Right lobe of liver (tissue), 6 donors: ENCODE measurements at regions not wholly inside any gene's neighbourhood (a gene's known extent, or its start where the extent isn't known, plus 50 kb on each side); places are given as distances from the start of the nearest gene placed in this dataset.

Experiments used
- ATAC-seq, 4 donors: fragments of 200-7000 bp; cut with Tn5 transposase; one replicate each; pipeline ENCODE4 v1.9.1; 2020; ENCODE audit warnings: mild to moderate bottlenecking in 4 of 4, moderate library complexity in 4 of 4
- DNase-seq, 3 donors: peaks; one replicate each; pipeline ENCODE4 v3.0.0-alpha.2; 2020
- H3K27ac ChIP-seq, 3 donors: fragments of 200-600 bp; one replicate each; pipeline ENCODE4 v1.8.0; 2022
- H3K27me3 ChIP-seq, 2 donors: fragments of 200-600 bp; one replicate each; pipeline ENCODE4 v1.8.0; 2022
- H3K36me3 ChIP-seq, 4 donors: fragments of 200-600 bp; sonication (generic) in 1 of 4; one replicate each; pipeline versions ENCODE4 v1.5.1 to v1.8.0; 2017 to 2022; ENCODE audit warnings: control low read depth in 1 of 4
- H3K4me1 ChIP-seq, 4 donors: fragments of 200-600 bp; sonication (generic) in 1 of 4; one replicate each; pipeline versions ENCODE4 v1.5.1 to v1.8.0; 2017 to 2022; ENCODE audit warnings: control low read depth in 1 of 4
- H3K4me3 ChIP-seq, 3 donors: fragments of 200-600 bp; one replicate each; pipeline ENCODE4 v1.8.0; 2022
- H3K9me3 ChIP-seq, 4 donors: fragments of 200-600 bp; sonication (generic) in 1 of 4; one replicate each; pipeline versions ENCODE4 v1.5.1 to v1.8.0; 2017 to 2022; ENCODE audit warnings: control low read depth in 1 of 4
- CTCF ChIP-seq, 4 donors: fragments of 200-600 bp in 3 of 4; fragments of 450-650 bp in 1 of 4; IDR thresholded peaks; one replicate each; pipeline versions ENCODE4 v1.5.1 to v1.8.0; 2016 to 2022; ENCODE audit warnings: antibody characterized with exemption in 4 of 4, mild to moderate bottlenecking in 2 of 4
- POLR2A ChIP-seq: fragments of 450-650 bp; IDR thresholded peaks from one replicate; pipeline ENCODE4 v1.6.1; 2017; ENCODE audit warnings: antibody characterized with exemption, mild to moderate bottlenecking
- WGBS: methylation state at CpG from one replicate; pipeline ENCODE4 v1.1.6; 2018; ENCODE audit warnings: low coverage, low lambda C conversion rate; ENCODE audit not compliant: insufficient coverage; ENCODE audit errors: missing lambda C conversion rate; 5-methylcytosine and 5-hydroxymethylcytosine counted together
- intact Hi-C, 2 donors: fragments of 100-400 bp; cut with DNase I; formaldehyde crosslinking; loops; one replicate each; pipeline versions ENCODE4 v1.11.2 to v1.14.1; 2022
- donor health status: DM: no; HTN: yes; CAD: no.
- donor health status: DM: no; HTN: no; CAD: no.
- donor health status: DM: no; HTN: no; CAD: no.
- donor health status: DM: no; HTN: yes; CAD: no.
- donor health status: DM: no; HTN: yes; CAD: no.

GRCh38 chr5:103354446-103354845 is 95.9 kb downstream of the MACIR start:
- Histone ChIP-seq H3K4me1 (no peaks in the 10 kb centered on the region), H3K27ac (no peak overlapping the region), H3K4me3 (no peak overlapping the region), H3K36me3 (no peaks in the 10 kb centered on the region), H3K9me3 (no peaks in the 10 kb centered on the region), H3K27me3 (no peaks in the 10 kb centered on the region)
- intact Hi-C loops = no loop called here
- ATAC-seq (no peak), DNase-seq (no peak)
- TF ChIP-seq CTCF (IDR thresholded peaks at IDR 0.05) (no peak), POLR2A (no peak)
- 58% methylated on average over 4 of the region's 4 CpGs for WGBS

GRCh38 chr5:103353581-103353980 is 95.0 kb downstream of the MACIR start:
- no peak for TF ChIP-seq POLR2A
- TF ChIP-seq CTCF (IDR thresholded peaks at IDR 0.05) = no peak
- DNase-seq = no peak
- ATAC-seq = no peak
- intact Hi-C loops = no loop called here
- no peaks in the 10 kb centered on the region for H3K36me3 ChIP-seq
- WGBS = 67% methylated on average over 1 of the region's 1 CpG
- no peaks in the 10 kb centered on the region for H3K9me3 ChIP-seq
- no peak overlapping the region for H3K4me3 ChIP-seq
- no peaks in the 10 kb centered on the region for H3K4me1 ChIP-seq
- no peaks in the 10 kb centered on the region for H3K27me3 ChIP-seq
- H3K27ac ChIP-seq = no peak overlapping the region

GRCh38 chr5:103347716-103348423 is 89.3 kb downstream of the MACIR start:
- Histone ChIP-seq H3K27ac (no peak overlapping the region), H3K27me3 (no peaks in the 10 kb centered on the region), H3K4me1 (no peaks in the 10 kb centered on the region), H3K9me3 (no peaks in the 10 kb centered on the region), H3K36me3 (no peaks in the 10 kb centered on the region), H3K4me3 (no peak overlapping the region)
- no peak for DNase-seq
- no peak for ATAC-seq
- TF ChIP-seq CTCF (IDR thresholded peaks at IDR 0.05) (no peak), POLR2A (no peak)
- intact Hi-C loops = no loop called here
- WGBS = 23% methylated on average over 3 of the region's 4 CpGs

- H3K4me1 ChIP-seq = no peaks in the 10 kb centered on the region
- H3K4me3 ChIP-seq = no peak overlapping the region
- H3K9me3 ChIP-seq = no peaks in the 10 kb centered on the region
- no peak for TF ChIP-seq POLR2A
- no peak for TF ChIP-seq CTCF (IDR thresholded peaks at IDR 0.05)
- intact Hi-C loops = no loop called here
- whole genome bisulfite sequencing = 56% methylated on average over 10 of the region's 11 CpGs
- ATAC-seq (no peak), DNase-seq (no peak)
- H3K36me3 ChIP-seq = no peaks in the 10 kb centered on the region
- no peak overlapping the region for H3K27ac ChIP-seq
- H3K27me3 ChIP-seq = no peaks in the 10 kb centered on the region
Observed at GRCh38 chr5:103346162-103346748, 87.7 kb downstream of the MACIR start.
